ENCODE measurements at regions not wholly inside any gene's neighbourhood (a gene's known extent, or its start where the extent isn't known, plus 50 kb on each side); places are given as distances from the start of the nearest gene placed in this dataset.

GRCh38 chr13:58893396-58893795 lies 1261.9 kb downstream of the PCDH17 start:
- no peak for DNase-seq (ENCODE audit: low spot score)

DNA sequence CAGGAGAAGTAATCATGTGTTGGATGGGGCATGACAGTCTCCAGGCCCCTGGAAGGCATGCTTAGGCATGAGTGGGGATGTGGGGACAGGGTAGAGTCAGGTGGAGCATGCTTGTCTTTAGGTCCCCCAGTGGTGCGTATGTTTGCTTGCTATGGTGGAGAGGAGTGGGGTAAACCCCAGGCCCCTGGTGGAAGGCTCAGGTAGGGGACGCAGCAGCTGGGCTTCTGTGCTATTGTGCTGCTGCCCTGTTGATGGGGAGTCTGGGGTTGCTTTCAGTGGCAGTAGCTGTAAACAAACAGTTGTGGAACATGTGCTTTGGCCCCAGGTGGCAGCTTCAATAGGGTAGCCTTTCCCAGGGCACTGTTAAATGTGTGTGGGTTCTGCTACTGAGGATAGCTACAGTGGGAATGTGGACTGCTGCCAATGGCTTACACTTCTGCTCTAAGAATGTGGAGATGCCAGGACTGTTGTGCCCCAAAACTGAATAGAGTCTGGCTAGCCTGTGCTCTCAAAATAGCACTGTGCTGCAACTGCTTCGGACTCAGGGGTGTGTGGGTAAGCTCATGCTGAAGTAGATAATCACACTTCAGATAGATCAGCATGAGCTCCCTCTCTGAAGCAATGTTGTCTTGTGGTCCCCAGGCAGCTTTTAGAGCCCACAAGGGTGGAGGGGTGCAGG lies 1257.3 kb downstream of the DIAPH3 start:
- no peak for DNase-seq (ENCODE audit: low spot score)
- no peak for TF ChIP-seq CTCF (IDR thresholded peaks at IDR 0.05; ENCODE audit: extremely low read depth, missing control alignments)

More at GRCh38 chr13:58893396-58893795, 1261.9 kb downstream of the PCDH17 start:
- no peak for TF ChIP-seq CTCF (IDR thresholded peaks at IDR 0.05; ENCODE audit: extremely low read depth, missing control alignments)

GRCh38 chr13:58907347-58907746 lies 1256.4 kb downstream of the DIAPH3 start:
- TF ChIP-seq CTCF (IDR thresholded peaks at IDR 0.05; ENCODE audit: extremely low read depth, missing control alignments): no peak
- DNase-seq (ENCODE audit: low spot score): no peak

- no peak for DNase-seq (ENCODE audit: low spot score)
- no peak for TF ChIP-seq CTCF (IDR thresholded peaks at IDR 0.05; ENCODE audit: extremely low read depth, missing control alignments)
Observed at GRCh38 chr13:58908019-58908679, 1255.6 kb downstream of the DIAPH3 start.

DNA sequence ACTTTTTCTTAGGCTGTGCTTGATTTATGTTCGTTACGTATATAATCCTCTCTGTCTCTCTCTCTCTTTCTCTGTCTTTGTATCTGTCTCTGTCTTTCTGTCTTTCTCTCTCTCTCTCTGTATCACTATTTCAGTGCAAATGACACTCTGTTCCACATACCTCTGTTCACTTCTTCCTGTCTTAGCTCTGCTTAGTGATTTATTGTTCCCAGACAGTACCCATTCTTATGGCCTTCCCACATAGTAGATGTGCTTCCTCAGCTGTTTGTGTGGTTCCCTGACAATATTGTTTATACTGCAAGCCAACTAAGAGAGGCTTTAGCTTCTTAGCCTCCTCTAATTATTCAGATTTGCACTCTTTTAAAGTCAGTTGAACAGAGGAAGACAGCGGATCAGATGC lies 1244.2 kb downstream of the DIAPH3 start:
- DNase-seq (ENCODE audit: low spot score): no peak
- TF ChIP-seq CTCF (IDR thresholded peaks at IDR 0.05; ENCODE audit: extremely low read depth, missing control alignments): no peak

GRCh38 chr13:58921129-58921528 lies 1242.6 kb downstream of the DIAPH3 start:
- DNase-seq (ENCODE audit: low spot score): no peak
- no peak for TF ChIP-seq CTCF (IDR thresholded peaks at IDR 0.05; ENCODE audit: extremely low read depth, missing control alignments)

DNA sequence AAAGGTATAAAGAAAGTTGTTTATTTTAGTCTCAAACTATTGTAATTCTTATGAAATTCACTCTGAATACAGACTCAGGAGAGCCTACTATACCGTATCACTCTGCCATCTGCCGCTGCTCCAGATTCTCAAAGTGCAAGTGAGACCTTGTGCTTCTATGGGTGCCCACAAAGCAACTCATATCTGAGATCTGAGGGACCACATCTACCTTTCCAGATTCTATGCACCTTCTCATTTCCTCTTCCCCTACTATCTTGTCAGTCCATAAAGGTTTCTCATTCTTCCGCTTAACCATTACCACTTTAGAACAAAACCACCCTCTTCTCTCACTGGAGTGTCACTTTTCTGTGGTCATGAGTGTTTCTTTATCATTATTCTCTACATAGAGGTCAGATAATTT lies 1236.9 kb downstream of the DIAPH3 start:
- no peak for TF ChIP-seq CTCF (IDR thresholded peaks at IDR 0.05; ENCODE audit: extremely low read depth, missing control alignments)
- no peak for DNase-seq (ENCODE audit: low spot score)
